HL-60 (cell line): ENCODE measurements at regions not wholly inside any gene's neighbourhood (a gene's known extent, or its start where the extent isn't known, plus 50 kb on each side); places are given as distances from the start of the nearest gene placed in this dataset.

Source experiments
- DNase-seq, 2 experiments: peaks; one replicate each; pipeline ENCODE4 v3.0.0-alpha.2; 2010 to 2020; ENCODE audit warnings: low read depth in 1 of 2, low spot score in 1 of 2
- H3K27ac ChIP-seq: fragments of 250-450 bp; sonication (Bioruptor Pico); replicated peaks from 2 replicates; pipeline ENCODE4 v1.5.1; 2020; ENCODE audit warnings: mild to moderate bottlenecking, moderate library complexity
- H3K27me3 ChIP-seq: fragments of 250-450 bp; sonication (Bioruptor Pico); 2 replicates; pipeline ENCODE4 v1.5.1; 2021; ENCODE audit warnings: mild to moderate bottlenecking, moderate library complexity; ENCODE audit not compliant: insufficient read depth, poor library complexity, severe bottlenecking
- H3K4me3 ChIP-seq: replicated peaks from 2 replicates; pipeline ENCODE4 v1.5.1; 2011; ENCODE audit warnings: mild to moderate bottlenecking, control low read depth, low read length; ENCODE audit not compliant: insufficient read depth
- CTCF ChIP-seq: IDR thresholded peaks from one replicate; pipeline ENCODE4 v1.5.1; 2011; ENCODE audit warnings: low read length, control low read depth, inconsistent platforms; ENCODE audit not compliant: insufficient read depth
- GABPA ChIP-seq: IDR thresholded peaks from 2 replicates; pipeline ENCODE4 v1.6.1; 2012; ENCODE audit warnings: low read depth
- POLR2AphosphoS5 ChIP-seq: IDR thresholded peaks from 2 replicates; pipeline ENCODE4 v1.6.1; 2012; ENCODE audit warnings: low read depth
- REST ChIP-seq: IDR thresholded peaks from 2 replicates; pipeline ENCODE4 v1.6.1; 2012; ENCODE audit warnings: low read depth; ENCODE audit not compliant: insufficient replicate concordance
- SPI1 ChIP-seq: IDR thresholded peaks from 2 replicates; pipeline ENCODE4 v1.6.1; 2012; ENCODE audit warnings: low read depth, mild to moderate bottlenecking, borderline replicate concordance

GRCh38 chr9:90311811-90312210, 330.8 kb downstream of the DIRAS2 start:
- no peak overlapping the region for H3K27ac ChIP-seq
- no peak for DNase-seq
- TF ChIP-seq POLR2AphosphoS5 (no peak), GABPA (no peak), REST (no peak), CTCF (no peak), SPI1 (no peak)
- peaks cover 3% of the 10 kb centered on the region for H3K27me3 ChIP-seq
- no peak overlapping the region for H3K4me3 ChIP-seq

- TF ChIP-seq CTCF = no peak
- no peak for TF ChIP-seq POLR2AphosphoS5
- TF ChIP-seq SPI1 = no peak
- no peak for TF ChIP-seq REST
- no peak for TF ChIP-seq GABPA
- no peak for DNase-seq
- H3K4me3 ChIP-seq = no peak overlapping the region
Observed at GRCh38 chr9:90322296-90322695, 320.3 kb downstream of the DIRAS2 start.

GRCh38 chr9:90325913-90326653, 316.5 kb downstream of the DIRAS2 start:
- TF ChIP-seq CTCF = no peak
- TF ChIP-seq REST = no peak
- no peak for TF ChIP-seq GABPA
- TF ChIP-seq SPI1 = no peak
- no peak overlapping the region for H3K27ac ChIP-seq
- no peak overlapping the region for H3K4me3 ChIP-seq
- no peak for DNase-seq
- H3K27me3 ChIP-seq = peaks cover 2% of the 10 kb centered on the region

More at GRCh38 chr9:90322296-90322695, 320.3 kb downstream of the DIRAS2 start:
- H3K27me3 ChIP-seq = peaks cover 3% of the 10 kb centered on the region
- H3K27ac ChIP-seq = no peak overlapping the region
